SU-DHL-6 (cell line): ENCODE measurements at regions not wholly inside any gene's neighbourhood (a gene's known extent, or its start where the extent isn't known, plus 50 kb on each side); places are given as distances from the start of the nearest gene placed in this dataset.

Experiments used
- H2AFZ ChIP-seq: fragments of 200-600 bp; sonication (generic); 2 replicates; pipeline ENCODE4 v1.6.1; 2014; ENCODE audit warnings: low read depth, mild to moderate bottlenecking, moderate library complexity, mixed read lengths, antibody characterized with exemption, low read length; ENCODE audit not compliant: severe bottlenecking
- H3F3A ChIP-seq: fragments of 200-600 bp; shearing (Covaris generic); 2 replicates; pipeline ENCODE4 v1.6.0; 2016; ENCODE audit warnings: antibody characterized with exemption, mild to moderate bottlenecking; ENCODE audit not compliant: insufficient read depth
- H3K27ac ChIP-seq: fragments of 200-600 bp; sonication (generic); 2 replicates; pipeline ENCODE4 v1.5.1; 2016; ENCODE audit warnings: low read depth, mild to moderate bottlenecking, low read length, moderate library complexity, mixed read lengths
- H3K27me3 ChIP-seq: fragments of 200-600 bp; sonication (generic), shearing (Covaris generic); 2 replicates; pipeline ENCODE4 v1.6.0; 2014; ENCODE audit warnings: mild to moderate bottlenecking, low read length
- H3K36me3 ChIP-seq: fragments of 200-600 bp; sonication (generic); 2 replicates; pipeline ENCODE4 v1.6.1; 2014; ENCODE audit warnings: mild to moderate bottlenecking, low read length, mixed read lengths
- H3K4me2 ChIP-seq: fragments of 300-600, 200-600 bp; shearing (Covaris generic), sonication (generic); 2 replicates; pipeline ENCODE4 v1.6.0; 2014; ENCODE audit warnings: low read length, low read depth, mild to moderate bottlenecking; ENCODE audit not compliant: poor library complexity, severe bottlenecking
- H3K4me3 ChIP-seq: fragments of 200-600 bp; sonication (generic); 2 replicates; pipeline ENCODE4 v1.5.1; 2014; ENCODE audit warnings: antibody characterized with exemption, low read length, mild to moderate bottlenecking, mixed read lengths; ENCODE audit not compliant: insufficient read depth, poor library complexity, severe bottlenecking
- H3K79me2 ChIP-seq: fragments of 200-600 bp; sonication (generic); 2 replicates; pipeline ENCODE4 v1.6.1; 2014; ENCODE audit warnings: mild to moderate bottlenecking, low read length, moderate library complexity; ENCODE audit not compliant: insufficient read depth
- H3K9ac ChIP-seq: fragments of 200-600 bp; sonication (generic); 2 replicates; pipeline ENCODE4 v1.7.0; 2014; ENCODE audit warnings: mild to moderate bottlenecking, low read length
- H3K9me2 ChIP-seq: fragments of 200-600 bp; sonication (generic); replicated peaks from 2 replicates; pipeline ENCODE4 v1.6.1; 2014; ENCODE audit warnings: low read length; ENCODE audit not compliant: insufficient read depth
- H3K9me3 ChIP-seq: fragments of 200-600 bp; sonication (generic); 2 replicates; pipeline ENCODE4 v1.6.1; 2014; ENCODE audit warnings: low read length, mixed read lengths; ENCODE audit not compliant: insufficient read depth
- H4K20me1 ChIP-seq: fragments of 200-600 bp; sonication (generic); 2 replicates; pipeline ENCODE4 v1.6.1; 2014; ENCODE audit warnings: low read depth, mild to moderate bottlenecking, antibody characterized with exemption, low read length, moderate library complexity, mixed read lengths
- EZH2phosphoT487 ChIP-seq: fragments of 200-600 bp; sonication (generic), shearing (Covaris generic); conservative IDR thresholded peaks from 2 replicates; pipeline ENCODE4 v1.6.1; 2018; ENCODE audit warnings: mild to moderate bottlenecking, antibody characterized with exemption, low read length, moderate library complexity, mixed read lengths
- TF ChIP-seq, protein P1 (sequence below): fragments of 200-600 bp; sonication (generic); IDR thresholded peaks from one replicate; pipeline ENCODE4 v1.5.1; 2017; ENCODE audit warnings: antibody characterized with exemption, mild to moderate bottlenecking, low read length, moderate library complexity; ENCODE audit not compliant: insufficient read depth, poor library complexity, severe bottlenecking

DNA sequence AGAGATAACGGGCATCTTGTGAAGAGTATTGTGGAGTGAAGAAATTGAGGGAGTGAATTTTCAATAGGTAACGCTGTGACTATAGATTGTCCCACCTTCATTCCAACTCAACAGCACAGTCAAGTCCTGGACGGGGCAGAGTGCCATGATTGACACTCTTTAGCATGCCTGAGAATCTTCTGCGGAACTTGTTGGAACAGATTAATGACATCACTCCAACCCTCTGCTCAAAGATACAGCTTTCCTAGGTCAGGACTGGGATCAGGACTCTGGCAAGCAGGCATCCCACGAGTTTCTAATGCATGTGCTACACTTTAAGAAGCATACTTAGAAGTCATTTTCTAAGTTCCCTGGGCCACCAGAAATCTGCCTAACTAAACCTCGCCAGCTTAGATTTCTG, 267.6 kb upstream of the CFAP20DC start:
- no peak overlapping the region for H2AFZ ChIP-seq
- no peak overlapping the region for H3K27ac ChIP-seq
- no peaks in the 10 kb centered on the region for H3K36me3 ChIP-seq
- no peaks in the 10 kb centered on the region for H3K9me2 ChIP-seq
- H3F3A ChIP-seq, result no peaks in the 10 kb centered on the region
- H3K9ac ChIP-seq, result no peak overlapping the region
- H4K20me1 ChIP-seq, result no peaks in the 10 kb centered on the region
- no peak overlapping the region for H3K4me3 ChIP-seq
- H3K79me2 ChIP-seq, result no peaks in the 10 kb centered on the region
- no peak overlapping the region for H3K4me2 ChIP-seq
- H3K9me3 ChIP-seq, result no peaks in the 10 kb centered on the region
- no peak for TF ChIP-seq EZH2phosphoT487
- TF ChIP-seq, protein P1, sequence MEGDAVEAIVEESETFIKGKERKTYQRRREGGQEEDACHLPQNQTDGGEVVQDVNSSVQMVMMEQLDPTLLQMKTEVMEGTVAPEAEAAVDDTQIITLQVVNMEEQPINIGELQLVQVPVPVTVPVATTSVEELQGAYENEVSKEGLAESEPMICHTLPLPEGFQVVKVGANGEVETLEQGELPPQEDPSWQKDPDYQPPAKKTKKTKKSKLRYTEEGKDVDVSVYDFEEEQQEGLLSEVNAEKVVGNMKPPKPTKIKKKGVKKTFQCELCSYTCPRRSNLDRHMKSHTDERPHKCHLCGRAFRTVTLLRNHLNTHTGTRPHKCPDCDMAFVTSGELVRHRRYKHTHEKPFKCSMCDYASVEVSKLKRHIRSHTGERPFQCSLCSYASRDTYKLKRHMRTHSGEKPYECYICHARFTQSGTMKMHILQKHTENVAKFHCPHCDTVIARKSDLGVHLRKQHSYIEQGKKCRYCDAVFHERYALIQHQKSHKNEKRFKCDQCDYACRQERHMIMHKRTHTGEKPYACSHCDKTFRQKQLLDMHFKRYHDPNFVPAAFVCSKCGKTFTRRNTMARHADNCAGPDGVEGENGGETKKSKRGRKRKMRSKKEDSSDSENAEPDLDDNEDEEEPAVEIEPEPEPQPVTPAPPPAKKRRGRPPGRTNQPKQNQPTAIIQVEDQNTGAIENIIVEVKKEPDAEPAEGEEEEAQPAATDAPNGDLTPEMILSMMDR, result no peak
- no peaks in the 10 kb centered on the region for H3K27me3 ChIP-seq

GRCh38 chr3:59316688-59317275, 267.0 kb upstream of the CFAP20DC start:
- Histone ChIP-seq H3K27ac (no peak overlapping the region), H3K9me2 (no peaks in the 10 kb centered on the region), H3K9me3 (no peaks in the 10 kb centered on the region), H4K20me1 (no peaks in the 10 kb centered on the region), H3K4me3 (no peak overlapping the region), H3K36me3 (no peaks in the 10 kb centered on the region), H2AFZ (no peak overlapping the region), H3F3A (no peaks in the 10 kb centered on the region), H3K9ac (no peak overlapping the region), H3K27me3 (no peaks in the 10 kb centered on the region), H3K79me2 (no peaks in the 10 kb centered on the region), H3K4me2 (no peak overlapping the region)
- TF ChIP-seq EZH2phosphoT487, result no peak
- TF ChIP-seq, protein P1, result no peak

- TF ChIP-seq, protein P1, result peak; percentile 59
- no peak for TF ChIP-seq EZH2phosphoT487
- no peaks in the 10 kb centered on the region for H3K27me3 ChIP-seq
- no peaks in the 10 kb centered on the region for H4K20me1 ChIP-seq
- H3K4me3 ChIP-seq, result no peak overlapping the region
- no peaks in the 10 kb centered on the region for H3K36me3 ChIP-seq
- no peaks in the 10 kb centered on the region for H3K79me2 ChIP-seq
- no peak overlapping the region for H3K4me2 ChIP-seq
- no peak overlapping the region for H3K27ac ChIP-seq
- peak overlapping the region; percentile 47 for H2AFZ ChIP-seq
- no peaks in the 10 kb centered on the region for H3K9me3 ChIP-seq
- no peaks in the 10 kb centered on the region for H3K9me2 ChIP-seq
- H3K9ac ChIP-seq, result 0 out of 2 replicates have a peak overlapping the region, but pooled peaks have one; percentile 1
- no peaks in the 10 kb centered on the region for H3F3A ChIP-seq
These were observed 263.5 kb upstream of the CFAP20DC start for GRCh38 chr3:59313365-59313764.
